NCI-H187 (cell line): ENCODE measurements at regions not wholly inside any gene's neighbourhood (a gene's known extent, or its start where the extent isn't known, plus 50 kb on each side); places are given as distances from the start of the nearest gene placed in this dataset.

Experiments
- DNase-seq, 2 experiments: peaks; one replicate each; lab custom pipeline; 2025; lab: John Stamatoyannopoulos, UW

- no peak for DNase-seq
Observed at GRCh38 chr6:82072121-82072521, 175.4 kb downstream of the IBTK start.

- no peak for DNase-seq
Observed at GRCh38 chr6:82068721-82069120, 178.8 kb downstream of the IBTK start.

- no peak for DNase-seq
Observed at GRCh38 chr6:82066991-82067411, 180.5 kb downstream of the IBTK start.

GRCh38 chr6:82066196-82066595 is 181.3 kb downstream of the IBTK start:
- DNase-seq: no peak

- no peak for DNase-seq
Observed at GRCh38 chr6:82063574-82063973, 184.0 kb downstream of the IBTK start.

- DNase-seq: no peak
Observed at GRCh38 chr6:82062219-82062618, 185.3 kb downstream of the IBTK start.

- no peak for DNase-seq
Observed at GRCh38 chr6:82057846-82058554, 189.5 kb downstream of the IBTK start.

- no peak for DNase-seq
Observed at GRCh38 chr6:82056567-82056966, 191.0 kb downstream of the IBTK start.

GRCh38 chr6:82045965-82046756 is 201.4 kb downstream of the IBTK start:
- DNase-seq: no peak

GRCh38 chr6:82040405-82041221 is 206.9 kb downstream of the IBTK start:
- no peak for DNase-seq

GRCh38 chr6:82038631-82039030 is 208.9 kb downstream of the IBTK start:
- no peak for DNase-seq

GRCh38 chr6:82035526-82035925 is 212.0 kb downstream of the IBTK start:
- DNase-seq: no peak

GRCh38 chr6:82033631-82034211 is 213.8 kb downstream of the IBTK start:
- DNase-seq: no peak

GRCh38 chr6:82032444-82032843 is 215.1 kb downstream of the IBTK start:
- DNase-seq: no peak

GRCh38 chr6:82030761-82031503 is 216.6 kb downstream of the IBTK start:
- DNase-seq: no peak

- no peak for DNase-seq
Observed at GRCh38 chr6:82030301-82030700, 217.2 kb downstream of the IBTK start.

- DNase-seq: no peak
Observed at GRCh38 chr6:82025271-82025670, 222.3 kb downstream of the IBTK start.

GRCh38 chr6:82022614-82023129 is 224.9 kb downstream of the IBTK start:
- DNase-seq: no peak

- DNase-seq: no peak
Observed at GRCh38 chr6:82017773-82018172, 229.8 kb downstream of the IBTK start.

GRCh38 chr6:82017288-82017687 is 230.3 kb downstream of the IBTK start:
- no peak for DNase-seq

GRCh38 chr6:82015526-82015925 is 232.0 kb downstream of the IBTK start:
- DNase-seq: no peak
